K562 (cell line): ENCODE measurements at regions not wholly inside any gene's neighbourhood (a gene's known extent, or its start where the extent isn't known, plus 50 kb on each side); places are given as distances from the start of the nearest gene placed in this dataset.

Experiments
- DNMT1 ChIP-seq: fragments of 450-650 bp; IDR thresholded peaks from 2 replicates; pipeline ENCODE4 v1.6.1; 2016; ENCODE audit warnings: antibody characterized with exemption, mild to moderate bottlenecking
- KLF1 ChIP-seq: fragments of 450-650 bp; IDR thresholded peaks from 2 replicates; pipeline ENCODE4 v1.6.1; 2016; ENCODE audit warnings: missing genetic modification characterization, missing compliant biosample characterization
- NCOR1 ChIP-seq: fragments of 450-650 bp; IDR thresholded peaks from 2 replicates; pipeline ENCODE4 v1.6.1; 2016; ENCODE audit warnings: mild to moderate bottlenecking, moderate library complexity
- POLR3G ChIP-seq: IDR thresholded peaks from 2 replicates; pipeline ENCODE4 v1.6.1; 2011; ENCODE audit not compliant: insufficient read length, insufficient replicate concordance; ENCODE audit errors: extremely low read depth
- SAFB2 ChIP-seq: fragments of 200-400 bp; formaldehyde crosslinking; IDR thresholded peaks from 2 replicates; pipeline ENCODE4 v1.6.1; 2018; ENCODE audit warnings: borderline replicate concordance, low read length, low read depth, moderate library complexity; ENCODE audit not compliant: severe bottlenecking
- SP2 ChIP-seq: IDR thresholded peaks from 2 replicates; pipeline ENCODE4 v1.6.1; 2011; ENCODE audit warnings: mild to moderate bottlenecking, low read depth, low read length, moderate library complexity; ENCODE audit not compliant: poor library complexity, severe bottlenecking; ENCODE audit errors: extremely low read depth
- SRSF9 ChIP-seq: fragments of 200-400 bp; formaldehyde crosslinking; IDR thresholded peaks from 2 replicates; pipeline ENCODE4 v1.6.1; 2017; ENCODE audit warnings: low read depth, low read length, borderline replicate concordance
- ZBTB7A ChIP-seq: IDR thresholded peaks from 2 replicates; pipeline ENCODE4 v1.6.1; 2011; ENCODE audit warnings: low read depth, mild to moderate bottlenecking, low read length, moderate library complexity, borderline replicate concordance; ENCODE audit not compliant: control insufficient read depth
- ZNF232 ChIP-seq: sonication (generic); formaldehyde crosslinking; IDR thresholded peaks from 2 replicates; pipeline ENCODE4 v1.8.0; 2022; ENCODE audit warnings: mild to moderate bottlenecking, missing genetic modification reagents
- TF ChIP-seq, protein P1 (sequence below): fragments of 450-650 bp; formaldehyde crosslinking; IDR thresholded peaks from 2 replicates; pipeline ENCODE4 v1.4.0; 2020; ENCODE audit warnings: mild to moderate bottlenecking
- TF ChIP-seq, protein P2 (sequence below), 3 experiments: IDR thresholded peaks in 2 of 3; conservative IDR thresholded peaks in 1 of 3; 2 replicates each; pipeline ENCODE4 v1.5.1; 2011 to 2012; ENCODE audit warnings: low read length in 3 of 3, mild to moderate bottlenecking in 3 of 3, control low read depth in 2 of 3, improper control_type of control experiment in 1 of 3, inconsistent platforms in 1 of 3, low read depth in 1 of 3, mixed read lengths in 1 of 3, moderate library complexity in 1 of 3; ENCODE audit not compliant: insufficient read depth in 2 of 3

DNA sequence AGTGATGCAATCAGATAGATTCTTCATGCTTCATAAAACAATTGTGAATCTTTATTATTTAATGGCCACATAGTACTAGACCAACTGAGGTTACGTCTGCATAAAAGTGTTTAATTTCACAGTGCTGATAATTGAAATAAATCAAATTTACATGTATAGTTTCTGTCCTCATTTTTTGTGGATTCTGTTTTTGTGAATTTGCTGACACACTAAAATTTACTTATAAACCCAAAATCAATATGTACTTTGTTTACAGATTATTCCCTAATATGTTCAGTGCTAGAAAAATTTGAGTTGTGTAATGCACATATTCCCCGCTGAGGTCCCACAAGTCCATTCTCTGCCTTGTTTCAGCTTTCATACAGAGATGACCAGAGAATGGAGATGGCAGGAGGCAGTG, 759.8 kb downstream of the CENPC start:
- TF ChIP-seq NCOR1 (no peak), SRSF9 (no peak), DNMT1 (no peak), ZBTB7A (no peak), KLF1 (tag) (no peak), SP2 (no peak), POLR3G (no peak), SAFB2 (no peak), ZNF232 (CRISPR knock-in tag) (no peak)
- TF ChIP-seq, protein P1, sequence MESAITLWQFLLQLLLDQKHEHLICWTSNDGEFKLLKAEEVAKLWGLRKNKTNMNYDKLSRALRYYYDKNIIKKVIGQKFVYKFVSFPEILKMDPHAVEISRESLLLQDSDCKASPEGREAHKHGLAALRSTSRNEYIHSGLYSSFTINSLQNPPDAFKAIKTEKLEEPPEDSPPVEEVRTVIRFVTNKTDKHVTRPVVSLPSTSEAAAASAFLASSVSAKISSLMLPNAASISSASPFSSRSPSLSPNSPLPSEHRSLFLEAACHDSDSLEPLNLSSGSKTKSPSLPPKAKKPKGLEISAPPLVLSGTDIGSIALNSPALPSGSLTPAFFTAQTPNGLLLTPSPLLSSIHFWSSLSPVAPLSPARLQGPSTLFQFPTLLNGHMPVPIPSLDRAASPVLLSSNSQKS (CRISPR knock-in tag): no peak
- TF ChIP-seq, protein P2, sequence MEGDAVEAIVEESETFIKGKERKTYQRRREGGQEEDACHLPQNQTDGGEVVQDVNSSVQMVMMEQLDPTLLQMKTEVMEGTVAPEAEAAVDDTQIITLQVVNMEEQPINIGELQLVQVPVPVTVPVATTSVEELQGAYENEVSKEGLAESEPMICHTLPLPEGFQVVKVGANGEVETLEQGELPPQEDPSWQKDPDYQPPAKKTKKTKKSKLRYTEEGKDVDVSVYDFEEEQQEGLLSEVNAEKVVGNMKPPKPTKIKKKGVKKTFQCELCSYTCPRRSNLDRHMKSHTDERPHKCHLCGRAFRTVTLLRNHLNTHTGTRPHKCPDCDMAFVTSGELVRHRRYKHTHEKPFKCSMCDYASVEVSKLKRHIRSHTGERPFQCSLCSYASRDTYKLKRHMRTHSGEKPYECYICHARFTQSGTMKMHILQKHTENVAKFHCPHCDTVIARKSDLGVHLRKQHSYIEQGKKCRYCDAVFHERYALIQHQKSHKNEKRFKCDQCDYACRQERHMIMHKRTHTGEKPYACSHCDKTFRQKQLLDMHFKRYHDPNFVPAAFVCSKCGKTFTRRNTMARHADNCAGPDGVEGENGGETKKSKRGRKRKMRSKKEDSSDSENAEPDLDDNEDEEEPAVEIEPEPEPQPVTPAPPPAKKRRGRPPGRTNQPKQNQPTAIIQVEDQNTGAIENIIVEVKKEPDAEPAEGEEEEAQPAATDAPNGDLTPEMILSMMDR (IDR thresholded peaks at IDR 0.05 in 2 of 3, conservative IDR thresholded peaks at IDR 0.05 in 1 of 3; ENCODE audit: insufficient read depth in 2 of 3, low read depth in 1 of 3, low read length in 3 of 3): no peak
